ENCODE measurements at regions not wholly inside any gene's neighbourhood (a gene's known extent, or its start where the extent isn't known, plus 50 kb on each side); places are given as distances from the start of the nearest gene placed in this dataset.

- TF ChIP-seq CTCF (IDR thresholded peaks at IDR 0.05; ENCODE audit: low read depth, low read length, poor library complexity, severe bottlenecking) (no peak), EZH2phosphoT487 (IDR thresholded peaks at IDR 0.05; ENCODE audit: borderline replicate concordance, low read length) (no peak)
These were observed 70.5 kb downstream of the SERPINA3 start for GRCh38 chr14:94682736-94683135.
